GM21390 (cell line): ENCODE measurements at regions not wholly inside any gene's neighbourhood (a gene's known extent, or its start where the extent isn't known, plus 50 kb on each side); places are given as distances from the start of the nearest gene placed in this dataset.

Experiments used
- ATAC-seq: cut with Tn5 transposase; IDR thresholded peaks from one replicate; pipeline ENCODE4 v1.9.1; 2021; ENCODE audit not compliant: unreplicated experiment

DNA sequence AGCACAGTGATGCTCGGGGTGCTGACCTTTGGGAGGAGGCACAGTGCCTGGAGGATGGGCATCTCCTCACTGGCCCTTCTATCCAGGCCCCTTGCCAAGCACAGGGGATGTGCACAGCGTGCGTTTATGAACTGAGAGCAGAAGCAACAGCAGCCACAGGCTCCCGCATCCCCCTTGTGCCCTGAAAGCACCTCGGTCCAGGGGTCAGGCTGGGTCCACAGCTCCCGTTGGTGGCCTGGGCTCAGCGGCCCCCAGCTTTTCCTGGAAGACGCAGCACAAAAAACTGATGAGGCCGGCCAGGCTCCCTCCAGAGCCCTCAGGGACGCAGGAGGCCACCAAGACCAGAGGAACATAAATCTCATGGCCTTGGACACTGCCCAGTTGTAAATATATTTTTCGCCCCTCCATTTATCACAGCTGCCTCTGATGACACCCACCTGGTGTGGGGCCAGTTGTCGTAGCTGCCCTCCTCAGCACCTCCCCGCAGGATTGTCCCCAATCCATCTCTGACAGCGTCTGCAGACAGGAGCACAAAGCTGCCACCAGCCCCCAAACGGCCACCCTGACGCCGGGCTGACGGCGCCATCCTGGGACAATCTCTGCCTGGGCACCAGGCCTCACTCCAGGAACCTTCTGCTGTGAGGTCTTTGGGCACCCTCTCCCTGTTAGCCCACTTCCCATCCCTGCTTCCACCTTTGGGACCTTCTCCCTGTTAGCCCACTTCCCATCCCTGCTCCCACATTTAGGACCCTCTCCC is 203.1 kb downstream of the BRD1 start:
- ATAC-seq, result no peak

DNA sequence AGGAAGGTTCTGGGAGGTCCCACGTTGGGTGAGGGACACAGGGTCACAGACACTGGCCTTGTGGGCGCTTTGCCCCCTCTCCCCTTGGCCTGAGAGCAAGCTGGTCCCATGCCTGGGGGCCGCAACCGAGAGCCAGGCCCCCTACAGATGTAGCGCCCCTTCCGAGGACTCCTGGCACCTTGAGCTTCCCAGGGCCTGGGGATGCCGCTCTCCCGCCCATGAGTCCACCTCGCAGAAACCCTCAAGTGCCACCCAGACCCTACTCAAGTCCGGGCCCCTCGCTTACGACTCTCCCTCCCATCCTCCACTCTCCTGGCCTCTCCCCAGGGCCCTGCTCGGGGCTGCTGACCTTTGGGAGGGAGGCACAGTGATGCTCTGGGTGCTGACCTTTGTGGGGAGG is 204.0 kb downstream of the BRD1 start:
- no peak for ATAC-seq

DNA sequence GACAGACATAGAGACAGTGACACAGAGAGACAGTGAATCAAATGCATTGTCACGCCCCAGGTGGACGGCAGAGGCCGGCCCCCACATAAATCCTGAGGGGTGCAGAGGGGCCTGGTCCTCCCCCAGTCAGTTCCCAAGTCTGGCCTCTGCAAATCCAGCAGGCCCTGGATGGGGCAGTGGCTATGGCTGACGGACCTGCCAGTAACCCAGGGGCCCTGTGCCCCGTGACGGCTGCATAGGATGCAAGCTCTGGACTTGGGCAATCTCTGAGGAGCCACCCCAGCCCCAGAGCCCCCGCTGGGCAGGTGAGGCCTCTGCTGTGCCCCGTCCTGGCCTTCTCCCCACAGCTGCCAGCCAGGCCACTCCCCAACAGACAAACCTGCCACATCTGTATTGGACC is 204.5 kb downstream of the BRD1 start:
- ATAC-seq, result no peak

DNA sequence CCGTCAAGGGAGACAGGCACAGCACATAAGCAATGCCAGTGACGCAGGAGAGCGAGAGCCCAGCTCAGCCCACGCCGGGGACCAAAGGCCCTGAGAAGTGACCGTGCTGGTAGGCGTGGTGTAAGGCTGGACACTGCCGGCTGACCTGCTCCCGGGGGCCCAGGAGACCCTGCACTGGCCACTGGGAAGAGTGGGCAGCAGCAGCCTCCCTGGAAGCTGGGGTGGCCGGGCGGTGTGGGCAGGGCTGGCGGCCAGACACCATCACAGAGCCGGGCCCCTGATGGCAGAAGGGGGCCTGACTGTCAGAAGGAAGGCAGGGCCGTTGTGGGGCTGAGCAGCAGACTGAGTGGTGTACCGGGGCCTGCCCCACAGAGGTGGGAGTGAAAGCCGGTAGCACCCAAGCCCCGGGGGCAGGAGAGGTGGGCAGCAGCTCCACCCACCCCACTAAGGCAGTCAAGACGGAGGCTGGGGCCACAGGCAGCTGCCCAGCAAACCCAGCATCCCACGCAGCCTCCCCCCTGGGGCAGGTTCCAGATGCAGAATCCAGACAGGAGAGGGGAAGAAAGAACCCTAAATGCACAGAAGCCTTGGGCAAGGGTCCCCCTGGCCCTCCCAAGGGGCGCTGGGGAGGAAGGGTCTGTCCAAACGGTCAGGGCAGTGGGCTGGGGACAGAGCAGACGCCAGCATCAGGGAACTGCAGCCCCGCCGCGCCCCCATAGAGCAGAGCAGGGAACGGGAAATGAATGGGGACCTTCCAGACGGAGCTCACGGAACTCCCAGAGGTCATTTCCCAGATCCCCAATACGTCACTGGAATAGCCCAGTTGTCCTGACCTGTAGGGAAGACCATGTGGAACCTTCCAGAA is 205.2 kb downstream of the BRD1 start:
- no peak for ATAC-seq

DNA sequence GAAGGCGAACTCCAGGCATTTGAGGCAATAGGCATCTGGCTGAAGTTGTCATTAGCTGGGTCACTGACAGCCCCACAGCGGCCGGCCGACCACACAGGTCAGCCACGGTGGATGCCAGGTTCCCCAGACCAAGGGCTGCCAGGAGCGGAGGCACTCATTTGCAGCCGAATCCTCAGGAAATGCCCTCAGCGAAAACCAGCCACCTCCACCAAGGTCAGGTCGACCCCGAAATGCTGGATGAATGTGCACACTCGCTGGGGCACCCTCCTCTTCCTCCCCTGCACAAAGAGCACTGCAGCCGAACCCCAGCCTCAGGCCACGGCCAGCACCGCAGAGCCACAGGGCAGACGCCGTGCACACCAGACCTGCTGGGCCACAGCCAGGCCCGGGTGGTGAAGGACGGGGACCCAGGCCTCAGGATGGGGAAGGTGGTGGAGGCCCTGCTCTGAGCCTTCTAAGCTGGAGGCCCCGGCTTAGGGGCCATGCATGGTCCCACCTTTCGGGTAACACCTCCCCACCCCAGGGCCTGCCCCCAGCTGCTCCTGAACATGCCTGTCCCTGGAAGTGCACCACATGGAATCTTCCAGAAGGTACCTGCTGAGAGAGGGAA is 206.0 kb downstream of the BRD1 start:
- no peak for ATAC-seq

DNA sequence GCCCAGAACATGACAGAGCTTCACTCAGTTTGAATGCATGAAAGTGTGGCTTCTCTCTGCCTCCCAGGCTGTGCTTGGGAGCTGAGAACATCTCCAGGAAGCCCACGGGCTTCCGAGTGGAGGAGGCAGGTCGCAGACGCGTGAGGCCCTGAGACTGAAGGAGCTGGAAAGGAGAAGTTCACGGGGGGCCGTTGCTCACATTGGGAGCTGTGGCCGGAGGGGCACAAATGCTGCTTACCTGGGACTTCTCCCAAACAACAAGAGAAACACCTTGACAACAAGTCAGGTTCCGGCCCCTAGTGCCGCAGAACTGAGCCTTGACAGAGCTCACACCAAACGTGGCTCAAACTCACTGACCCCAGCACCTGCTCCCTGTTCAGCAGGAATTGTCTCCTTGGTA is 207.0 kb downstream of the BRD1 start:
- ATAC-seq, result no peak

DNA sequence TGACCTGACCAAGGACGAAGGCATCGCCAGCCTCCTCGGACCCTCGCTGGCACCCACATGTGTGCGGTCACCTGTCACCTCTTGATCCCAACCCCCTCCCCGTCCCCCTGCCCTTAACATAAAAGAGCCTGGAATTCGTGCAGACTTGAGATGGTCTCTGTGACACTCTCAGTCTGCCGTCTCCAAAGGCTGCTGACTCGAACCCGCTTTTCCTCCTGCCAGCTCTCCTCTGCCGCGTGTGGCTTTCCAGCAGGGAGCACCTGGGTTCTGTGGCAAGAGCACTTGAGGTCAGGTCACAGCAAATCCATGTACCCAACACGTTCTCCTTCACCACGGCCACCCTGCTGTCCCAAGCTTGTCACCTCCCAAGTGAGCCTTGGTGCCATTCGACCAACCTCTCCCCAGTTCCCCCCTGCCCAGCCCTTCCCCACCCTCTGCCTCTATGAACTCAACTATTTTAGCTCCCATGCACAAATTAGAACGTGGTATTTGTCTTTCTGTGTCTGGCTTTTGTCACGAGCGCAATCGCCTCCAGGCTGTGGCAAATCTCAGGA is 207.6 kb downstream of the BRD1 start:
- ATAC-seq, result no peak

DNA sequence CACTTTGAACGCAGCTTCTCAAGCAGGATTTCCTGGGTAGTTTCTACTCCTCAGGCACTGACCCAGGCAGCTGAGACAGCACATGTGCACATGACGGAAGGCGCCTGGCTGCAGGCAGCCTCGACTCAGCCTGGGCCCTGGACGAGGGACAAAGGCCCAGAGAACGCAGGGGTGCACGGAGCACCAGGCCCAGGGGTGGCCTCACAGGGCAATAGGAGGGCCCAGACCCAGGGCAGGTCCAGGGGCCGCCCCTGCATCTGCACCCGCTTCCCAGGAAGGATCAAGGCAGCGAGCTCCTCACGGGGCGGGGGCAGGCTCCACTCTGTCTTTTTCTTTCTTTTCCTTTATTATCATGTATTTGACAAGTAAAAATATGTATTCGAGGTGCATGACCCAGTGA is 208.4 kb downstream of the BRD1 start:
- no peak for ATAC-seq

DNA sequence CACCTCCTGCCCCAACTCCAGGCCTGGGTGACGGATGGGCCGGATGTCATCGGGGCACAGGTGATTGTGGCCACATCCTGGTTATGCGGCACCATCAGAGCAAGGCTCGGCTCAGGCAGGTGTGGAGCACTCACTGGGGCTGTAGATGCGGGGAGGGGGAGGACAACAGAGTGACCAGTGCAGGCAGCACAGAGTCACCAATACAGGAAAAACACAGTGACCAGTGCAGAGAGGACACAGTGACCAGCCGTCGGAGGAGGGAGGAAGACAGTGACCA is 209.1 kb downstream of the BRD1 start:
- ATAC-seq, result no peak

DNA sequence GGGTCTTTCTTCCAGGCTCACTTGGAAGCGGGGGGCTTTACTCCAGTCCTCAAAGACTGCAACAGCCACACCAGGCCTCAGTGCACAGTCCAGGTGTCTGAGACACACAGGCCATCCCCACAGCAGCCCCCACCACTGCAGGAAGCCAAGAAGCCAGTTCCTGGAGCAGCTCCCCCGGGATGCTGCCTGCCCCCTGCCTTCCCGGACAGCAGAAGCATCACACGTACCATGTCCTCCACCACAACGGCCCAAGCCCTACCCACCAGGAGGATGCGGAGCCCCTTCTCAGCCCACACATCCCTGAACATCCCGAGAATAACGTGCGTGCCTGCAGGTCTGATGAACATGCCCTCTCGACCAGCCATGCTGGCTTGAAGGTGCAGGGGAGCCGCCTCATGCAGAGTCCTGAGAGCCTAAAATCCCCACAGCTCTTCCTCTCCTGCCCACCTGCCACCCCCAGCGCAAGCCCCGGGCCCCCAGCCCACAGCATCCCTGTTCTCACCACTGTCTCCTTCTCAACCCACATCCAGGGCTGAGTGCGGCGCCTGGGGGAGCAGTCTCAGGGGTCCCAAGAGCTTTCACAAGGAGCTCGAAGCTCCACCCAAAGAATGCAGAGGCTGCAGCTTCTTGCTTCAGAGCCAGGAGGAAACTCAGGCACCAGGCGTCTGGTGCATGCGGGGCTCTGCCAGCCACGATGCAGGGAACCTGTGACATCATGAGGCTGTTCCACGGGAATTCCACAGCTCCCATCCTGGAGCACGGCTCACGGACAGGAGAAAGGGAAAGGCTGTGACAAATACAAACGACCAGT is 209.6 kb downstream of the BRD1 start:
- ATAC-seq, result no peak

DNA sequence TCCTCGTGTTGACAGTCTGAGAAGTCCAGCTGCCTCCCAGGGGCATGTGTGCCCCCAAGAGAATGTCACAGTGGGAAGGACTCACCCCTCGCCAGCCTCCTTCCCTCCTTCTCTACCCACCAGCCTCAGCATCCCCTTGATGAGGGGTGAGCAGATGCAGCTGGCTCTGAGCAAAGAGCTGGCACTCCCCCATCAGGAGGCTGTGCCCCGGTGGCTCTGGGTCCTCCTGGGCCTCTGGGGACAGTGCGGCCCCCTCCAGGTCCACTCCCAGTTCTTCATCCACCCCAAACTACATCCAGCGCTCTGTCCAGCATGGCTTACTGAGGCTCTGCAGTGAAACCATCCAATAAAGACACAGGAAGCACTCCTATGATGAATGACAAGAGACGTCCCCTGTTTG is 210.4 kb downstream of the BRD1 start:
- no peak for ATAC-seq

DNA sequence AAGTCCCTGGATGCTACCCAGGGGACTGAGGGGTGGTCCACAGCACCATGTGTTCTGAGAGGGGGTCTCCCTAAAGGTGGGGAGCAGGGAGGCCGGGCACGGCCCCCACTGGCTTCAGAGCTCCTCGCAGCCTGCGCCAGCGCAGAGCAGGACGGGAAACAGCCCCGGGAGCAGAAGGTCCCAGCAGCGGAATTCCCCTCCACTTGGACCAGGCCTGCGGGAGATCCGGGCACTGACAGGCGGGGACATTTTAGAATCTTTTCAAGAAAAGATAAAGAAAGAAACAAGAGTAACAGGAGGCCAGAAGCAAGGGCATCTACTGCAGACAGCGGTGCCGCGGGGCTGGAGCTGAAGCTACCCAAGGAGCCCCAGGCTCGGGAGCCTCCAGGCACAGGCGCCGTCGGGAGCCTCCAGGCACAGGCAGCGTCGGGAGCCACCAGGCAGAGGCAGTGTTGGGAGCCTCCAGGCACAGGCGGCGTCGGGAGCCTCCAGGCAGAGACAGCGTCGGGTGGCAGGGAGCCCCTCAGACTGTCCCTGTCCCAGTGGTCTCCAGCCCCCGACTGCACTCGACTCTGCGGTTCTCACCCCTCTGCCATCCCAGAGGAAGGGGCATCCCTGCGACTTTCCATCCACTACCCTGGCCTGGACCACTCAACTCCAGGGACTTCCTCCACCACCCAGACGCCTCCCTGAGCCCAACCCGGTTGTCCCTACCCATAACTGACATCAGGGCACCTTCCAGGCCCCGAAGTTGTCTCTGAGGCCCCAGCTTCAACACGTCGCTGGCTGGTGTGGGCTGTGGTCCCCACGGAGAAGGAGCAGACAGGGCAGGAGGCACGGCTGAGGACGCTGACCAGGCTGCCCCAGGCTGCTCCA is 211.1 kb downstream of the BRD1 start:
- no peak for ATAC-seq

DNA sequence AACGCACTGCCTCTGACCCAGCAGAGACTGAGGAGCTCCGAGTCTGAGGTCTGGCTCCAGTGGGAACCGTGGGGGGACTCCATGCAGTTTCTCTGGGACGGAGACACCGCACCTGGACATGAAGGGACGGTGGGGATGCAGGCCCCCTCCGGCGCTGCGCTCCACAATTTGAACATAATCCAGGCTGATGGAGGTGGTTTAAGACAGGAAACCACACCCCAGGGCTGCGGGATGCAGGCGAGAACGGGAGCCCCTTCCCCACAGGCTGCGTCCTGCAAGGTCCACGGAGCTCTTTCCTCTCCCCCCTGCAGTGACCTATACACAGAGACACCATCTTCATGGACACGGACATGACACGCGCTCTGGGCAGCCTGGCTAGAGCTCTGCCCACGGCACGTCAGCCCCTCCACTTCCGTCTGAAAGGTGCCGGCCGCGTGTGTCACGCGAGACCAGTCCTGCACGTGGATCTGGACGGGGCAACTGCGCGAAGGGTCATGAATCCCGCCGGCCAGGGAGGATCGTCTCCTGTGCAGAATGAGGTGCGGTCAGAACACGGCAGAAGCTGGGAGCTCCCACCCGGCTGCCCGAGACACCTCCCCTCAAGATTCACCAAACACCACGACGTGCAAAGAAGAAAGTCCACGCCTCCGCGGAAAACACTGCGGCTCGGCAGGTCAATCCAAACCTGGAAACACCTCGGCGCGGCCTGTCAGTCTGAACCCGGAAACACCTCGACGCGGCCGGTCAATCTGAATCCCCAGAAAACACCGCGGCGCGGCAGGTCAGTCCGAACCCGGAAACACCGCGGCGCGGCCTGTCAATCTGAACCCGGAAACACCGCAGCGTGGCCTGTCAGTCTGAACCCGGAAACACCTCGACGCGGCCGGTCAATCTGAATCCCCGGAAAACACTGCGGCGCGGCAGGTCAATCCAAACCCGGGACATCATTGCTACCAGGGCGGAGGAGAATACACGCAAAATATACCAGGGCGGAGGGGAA is 212.4 kb downstream of the BRD1 start:
- ATAC-seq, result no peak

DNA sequence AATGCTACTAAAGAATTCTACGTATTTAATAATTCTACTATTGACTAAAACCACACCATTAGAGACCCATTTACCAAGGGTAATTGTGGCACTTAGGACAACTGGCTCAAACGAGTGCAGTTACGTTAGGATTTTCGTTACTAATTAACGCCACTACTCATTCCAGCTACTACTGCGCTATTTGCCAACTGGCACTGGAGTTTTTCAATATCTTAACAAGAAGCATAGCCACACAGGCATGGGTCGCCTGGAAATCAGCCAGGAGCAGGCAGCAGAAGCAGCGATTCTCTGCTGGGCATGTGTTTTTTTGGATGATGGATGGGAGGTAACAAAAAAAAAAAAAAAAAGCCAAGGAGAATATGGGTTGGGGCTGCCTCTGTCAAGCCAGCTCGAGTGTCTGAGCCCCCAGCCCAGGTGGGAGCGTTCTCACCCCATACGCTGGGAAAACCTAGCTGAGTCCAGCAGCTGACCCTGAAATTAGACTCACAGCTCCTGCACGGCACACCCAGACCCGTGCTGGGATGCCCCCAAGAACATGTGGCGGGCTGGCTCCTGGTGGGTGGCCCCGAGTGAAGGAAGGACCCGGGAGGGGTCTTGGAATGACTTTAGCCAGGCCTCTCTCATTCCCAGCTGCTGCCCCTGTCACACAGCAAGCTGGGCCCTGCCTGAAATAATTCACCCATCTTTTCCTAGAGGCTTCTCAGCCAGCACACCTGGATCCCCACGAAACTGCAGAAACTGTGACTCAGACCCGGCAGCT is 214.0 kb downstream of the BRD1 start:
- no peak for ATAC-seq

DNA sequence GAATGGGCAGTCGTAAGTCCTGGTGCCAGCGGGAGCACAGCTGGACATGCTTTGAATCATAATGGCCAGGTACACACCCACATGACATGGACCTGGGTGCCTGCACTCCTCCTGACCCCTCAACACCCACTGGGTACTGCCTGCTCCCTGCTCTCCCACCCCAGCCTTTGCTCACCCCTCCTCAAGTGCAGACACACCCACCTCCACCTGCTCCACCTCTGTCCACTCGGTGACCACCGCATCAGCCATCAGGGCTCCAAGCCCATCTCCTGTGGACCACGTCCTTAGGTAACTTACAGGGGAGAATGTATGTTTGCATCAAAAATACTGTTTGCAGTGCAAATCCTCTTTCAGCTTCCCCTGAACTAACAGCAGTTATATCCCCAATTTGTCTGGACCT is 214.6 kb downstream of the BRD1 start:
- no peak for ATAC-seq

DNA sequence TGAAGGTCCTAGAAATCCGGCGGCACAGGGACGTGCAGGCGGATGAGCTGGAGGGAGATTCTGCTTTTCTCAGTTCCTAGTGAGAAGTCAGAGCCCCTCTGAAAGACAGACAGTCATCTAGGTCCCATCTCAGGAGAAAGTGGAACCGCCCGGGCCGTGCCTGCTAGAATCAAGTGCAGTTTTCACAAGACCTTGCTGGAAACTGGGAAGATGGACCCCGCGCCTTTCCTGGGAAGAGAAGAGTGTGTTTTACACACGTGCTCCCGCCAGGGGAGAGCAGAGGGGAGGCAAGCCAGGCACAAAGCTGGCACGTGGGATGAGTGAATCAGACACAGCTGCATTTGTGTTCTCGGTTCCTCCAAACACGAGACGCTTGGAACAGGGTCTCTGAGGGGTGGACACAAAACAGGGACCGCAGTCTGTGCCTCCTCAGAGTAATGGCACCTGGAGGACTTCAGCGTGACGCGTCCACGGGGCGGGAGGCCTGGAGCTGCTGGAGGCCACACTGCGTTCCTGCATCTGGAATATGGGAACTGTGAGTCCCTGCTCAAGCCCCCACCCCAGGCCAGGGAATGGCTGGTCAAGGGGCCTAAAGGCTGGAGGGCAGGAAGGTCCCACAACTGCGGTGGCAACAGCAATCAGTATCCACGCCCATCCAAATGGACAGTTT is 218.3 kb downstream of the BRD1 start:
- ATAC-seq, result no peak

DNA sequence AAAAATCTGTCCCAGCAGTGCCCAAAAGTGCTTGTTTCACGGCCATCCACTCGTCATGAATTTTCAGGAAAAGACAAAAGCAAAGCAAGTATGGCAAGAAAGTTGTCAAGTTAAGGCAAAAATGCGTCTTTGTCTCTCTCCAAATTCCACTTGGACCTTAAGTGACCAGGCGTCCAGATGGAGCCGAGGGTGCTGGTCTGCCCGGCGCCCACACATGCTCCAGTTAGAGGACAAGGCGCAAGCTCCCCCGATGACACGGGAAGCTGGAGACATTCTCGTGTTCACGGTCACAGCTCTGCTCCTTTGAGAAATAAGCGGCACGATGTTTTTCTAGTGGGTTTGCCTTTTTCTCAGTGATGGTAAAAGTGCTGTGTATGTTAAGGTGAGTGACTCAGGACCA is 219.0 kb downstream of the BRD1 start:
- ATAC-seq, result no peak

DNA sequence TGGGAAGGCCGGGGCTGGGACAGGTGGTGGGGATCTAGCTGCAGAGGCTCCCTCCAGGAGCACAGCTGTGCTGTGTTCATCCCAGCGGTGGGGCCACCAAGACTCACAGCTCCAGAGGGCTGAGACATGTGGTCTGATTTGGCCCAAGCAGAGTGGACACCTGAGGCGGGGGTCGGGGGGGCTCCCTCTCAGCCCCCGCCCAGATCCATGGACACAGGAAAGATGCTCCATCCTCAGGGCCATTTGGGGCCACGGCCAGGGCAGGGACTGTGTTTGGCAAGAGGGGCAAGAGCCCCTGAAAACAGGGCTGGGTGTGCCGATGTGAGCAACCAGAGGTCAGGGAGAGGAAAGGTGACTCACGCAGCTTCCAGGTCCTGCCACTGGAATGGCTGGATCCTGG is 219.4 kb downstream of the BRD1 start:
- no peak for ATAC-seq
